DND-41 (cell line): ENCODE measurements at regions not wholly inside any gene's neighbourhood (a gene's known extent, or its start where the extent isn't known, plus 50 kb on each side); places are given as distances from the start of the nearest gene placed in this dataset.

Experiments
- ATAC-seq: fragments of 200-7000 bp; cut with Tn5 transposase; 3 replicates; pipeline ENCODE4 v1.9.1; 2021; ENCODE audit warnings: low read depth; ENCODE audit not compliant: insufficient read depth
- DNase-seq: peaks from one replicate; pipeline ENCODE4 v3.0.0-alpha.2; 2020
- H2AFZ ChIP-seq: 2 replicates; pipeline ENCODE4 v1.6.0; 2012; ENCODE audit warnings: low read depth, low read length
- H3K27ac ChIP-seq: 2 replicates; pipeline ENCODE4 v1.5.1; 2012; ENCODE audit warnings: low read length, inconsistent platforms
- H3K27me3 ChIP-seq: fragments of 200-600 bp; sonication (generic); 2 replicates; pipeline ENCODE4 v1.6.0; 2012; ENCODE audit warnings: low read length, mild to moderate bottlenecking, inconsistent platforms; ENCODE audit not compliant: insufficient read depth, poor library complexity
- H3K36me3 ChIP-seq: 2 replicates; pipeline ENCODE4 v1.5.1; 2012; ENCODE audit warnings: low read length, inconsistent platforms; ENCODE audit not compliant: insufficient read depth
- H3K4me1 ChIP-seq: 2 replicates; pipeline ENCODE4 v1.5.1; 2012; ENCODE audit warnings: mild to moderate bottlenecking, low read length; ENCODE audit not compliant: insufficient read depth
- H3K4me2 ChIP-seq: 2 replicates; pipeline ENCODE4 v1.6.0; 2012; ENCODE audit warnings: mild to moderate bottlenecking, moderate library complexity, low read length, inconsistent platforms; ENCODE audit not compliant: insufficient read depth
- H3K4me3 ChIP-seq, 2 experiments: fragments of 200-600 bp in 1 of 2; shearing (Covaris generic) in 1 of 2; 2 replicates each; pipeline ENCODE4 v1.5.1; 2012 to 2016; ENCODE audit warnings: inconsistent platforms in 2 of 2, low read length in 2 of 2, mild to moderate bottlenecking in 2 of 2, low read depth in 1 of 2, moderate library complexity in 1 of 2
- H3K79me2 ChIP-seq: 2 replicates; pipeline ENCODE4 v1.6.0; 2012; ENCODE audit warnings: low read length, inconsistent platforms; ENCODE audit not compliant: insufficient read depth
- H3K9ac ChIP-seq: 2 replicates; pipeline ENCODE4 v1.6.0; 2012; ENCODE audit warnings: low read depth, mild to moderate bottlenecking, inconsistent platforms, low read length, moderate library complexity
- H3K9me3 ChIP-seq: 2 replicates; pipeline ENCODE4 v1.5.1; 2012; ENCODE audit warnings: low read length, moderate library complexity, mild to moderate bottlenecking, inconsistent platforms; ENCODE audit not compliant: insufficient read depth, severe bottlenecking
- H4K20me1 ChIP-seq: 2 replicates; pipeline ENCODE4 v1.6.0; 2012; ENCODE audit warnings: low read length; ENCODE audit not compliant: insufficient read depth
- CTCF ChIP-seq: IDR thresholded peaks from 2 replicates; pipeline ENCODE4 v1.5.1; 2012; ENCODE audit warnings: borderline replicate concordance, low read length, moderate library complexity, mild to moderate bottlenecking; ENCODE audit not compliant: poor library complexity, severe bottlenecking; ENCODE audit errors: extremely low read depth
- EZH2 ChIP-seq: IDR thresholded peaks from 3 replicates; pipeline ENCODE4 v1.6.1; 2012; ENCODE audit warnings: borderline replicate concordance, low read depth, mild to moderate bottlenecking, moderate library complexity, low read length, inconsistent platforms; ENCODE audit not compliant: severe bottlenecking

- DNase-seq (no peak), ATAC-seq (no peak)
- no peak overlapping the region for H2AFZ ChIP-seq
- H3K79me2 ChIP-seq, result no peaks in the 10 kb centered on the region
- H3K27ac ChIP-seq, result no peak overlapping the region
- no peak overlapping the region for H3K9ac ChIP-seq
- no peak overlapping the region for H3K4me3 ChIP-seq
- H3K4me1 ChIP-seq, result no peaks in the 10 kb centered on the region
- H3K36me3 ChIP-seq, result no peaks in the 10 kb centered on the region
- no peaks in the 10 kb centered on the region for H3K9me3 ChIP-seq
- TF ChIP-seq EZH2 (no peak), CTCF (no peak)
- H3K27me3 ChIP-seq, result no peaks in the 10 kb centered on the region
- H4K20me1 ChIP-seq, result no peaks in the 10 kb centered on the region
- H3K4me2 ChIP-seq, result no peak overlapping the region
These were observed 565.0 kb downstream of the REEP3 start for GRCh38 chr10:64086083-64086767.

- no peak overlapping the region for H2AFZ ChIP-seq
- H3K4me3 ChIP-seq, result no peak overlapping the region
- H3K27ac ChIP-seq, result no peak overlapping the region
- no peak overlapping the region for H3K4me2 ChIP-seq
- H3K9me3 ChIP-seq, result no peaks in the 10 kb centered on the region
- H3K4me1 ChIP-seq, result no peaks in the 10 kb centered on the region
- ATAC-seq, result no peak
- TF ChIP-seq CTCF (no peak), EZH2 (no peak)
- H3K79me2 ChIP-seq, result no peaks in the 10 kb centered on the region
- no peaks in the 10 kb centered on the region for H4K20me1 ChIP-seq
- no peak for DNase-seq
- H3K36me3 ChIP-seq, result no peaks in the 10 kb centered on the region
- no peak overlapping the region for H3K9ac ChIP-seq
- H3K27me3 ChIP-seq, result no peaks in the 10 kb centered on the region
These were observed 568.4 kb downstream of the REEP3 start for GRCh38 chr10:64089648-64090047.

- DNase-seq (no peak), ATAC-seq (no peak)
- no peaks in the 10 kb centered on the region for H3K79me2 ChIP-seq
- H2AFZ ChIP-seq, result no peak overlapping the region
- H3K36me3 ChIP-seq, result no peaks in the 10 kb centered on the region
- H3K27ac ChIP-seq, result no peak overlapping the region
- no peaks in the 10 kb centered on the region for H4K20me1 ChIP-seq
- no peak for TF ChIP-seq CTCF
- TF ChIP-seq EZH2, result no peak
- no peaks in the 10 kb centered on the region for H3K4me1 ChIP-seq
- no peaks in the 10 kb centered on the region for H3K9me3 ChIP-seq
- no peak overlapping the region for H3K9ac ChIP-seq
- H3K27me3 ChIP-seq, result no peaks in the 10 kb centered on the region
- H3K4me3 ChIP-seq, result no peak overlapping the region
- no peak overlapping the region for H3K4me2 ChIP-seq
These were observed 569.7 kb downstream of the REEP3 start for GRCh38 chr10:64090865-64091264.
